ENCODE measurements at regions not wholly inside any gene's neighbourhood (a gene's known extent, or its start where the extent isn't known, plus 50 kb on each side); places are given as distances from the start of the nearest gene placed in this dataset.

GRCh38 chr10:78549140-78549935 is 515.7 kb downstream of the RPS24 start:
- no peak for DNase-seq

GRCh38 chr10:78550090-78550489 is 516.4 kb downstream of the RPS24 start:
- no peak for DNase-seq

- DNase-seq = no peak
Observed at GRCh38 chr10:78550716-78551115, 517.1 kb downstream of the RPS24 start.

GRCh38 chr10:78551184-78552005 is 517.4 kb upstream of the ZMIZ1 start:
- no peak for DNase-seq

- no peak for DNase-seq
Observed at GRCh38 chr10:78552261-78552811, 516.4 kb upstream of the ZMIZ1 start.

GRCh38 chr10:78553792-78554191 is 515.0 kb upstream of the ZMIZ1 start:
- no peak for DNase-seq

- no peak for DNase-seq
Observed at GRCh38 chr10:78555128-78555527, 513.6 kb upstream of the ZMIZ1 start.

- DNase-seq = no peak
Observed at GRCh38 chr10:78556705-78557432, 511.9 kb upstream of the ZMIZ1 start.

- no peak for DNase-seq
Observed at GRCh38 chr10:78557433-78557925, 511.3 kb upstream of the ZMIZ1 start.

GRCh38 chr10:78559661-78560340 is 509.0 kb upstream of the ZMIZ1 start:
- DNase-seq = no peak

- no peak for DNase-seq
Observed at GRCh38 chr10:78560341-78560688, 508.5 kb upstream of the ZMIZ1 start.

GRCh38 chr10:78563314-78563713 is 505.5 kb upstream of the ZMIZ1 start:
- DNase-seq = no peak

GRCh38 chr10:78565841-78566240 is 502.9 kb upstream of the ZMIZ1 start:
- no peak for DNase-seq

GRCh38 chr10:78566284-78567111 is 502.3 kb upstream of the ZMIZ1 start:
- no peak for DNase-seq

- DNase-seq = no peak
Observed at GRCh38 chr10:78567680-78568455, 500.9 kb upstream of the ZMIZ1 start.

GRCh38 chr10:78568620-78569019 is 500.1 kb upstream of the ZMIZ1 start:
- no peak for DNase-seq

GRCh38 chr10:78570633-78571235 is 498.0 kb upstream of the ZMIZ1 start:
- no peak for DNase-seq

- no peak for DNase-seq
Observed at GRCh38 chr10:78571286-78571685, 497.5 kb upstream of the ZMIZ1 start.

GRCh38 chr10:78571891-78572290 is 496.9 kb upstream of the ZMIZ1 start:
- DNase-seq = no peak

- no peak for DNase-seq
Observed at GRCh38 chr10:78572565-78572964, 496.2 kb upstream of the ZMIZ1 start.
